PC-3 (cell line): ENCODE measurements at regions not wholly inside any gene's neighbourhood (a gene's known extent, or its start where the extent isn't known, plus 50 kb on each side); places are given as distances from the start of the nearest gene placed in this dataset.

ENCODE experiments used
- ATAC-seq: fragments of 200-7000 bp; cut with Tn5 transposase; 2 replicates; pipeline ENCODE4 v1.9.1; 2020; ENCODE audit warnings: mild to moderate bottlenecking, moderate library complexity
- BruUV-seq: library from RNA; stranded (reverse); fragments of 400-500 nt; replicated peaks from 2 replicates; lab custom pipeline; 2021; lab: Mats Ljungman, UMichigan
- CTCF ChIA-PET: fragments of 300-600 bp; sonication (Branson Sonifier 250); formaldehyde crosslinking; loops from one replicate; lab custom pipeline; 2022; ENCODE audit warnings: antibody characterized with exemption; lab: Charles Lee
- POLR2A ChIA-PET: fragments of 300-600 bp; sonication (Branson Sonifier 250); formaldehyde crosslinking; loops from one replicate; lab custom pipeline; 2022; ENCODE audit warnings: antibody characterized with exemption; ENCODE audit not compliant: unreplicated experiment; lab: Charles Lee
- DNase-seq: peaks from one replicate; pipeline ENCODE4 v3.0.0-alpha.2; 2015
- H2AFZ ChIP-seq: fragments of 300-600 bp; sonication (generic); 2 replicates; pipeline ENCODE4 v1.6.0; 2016; ENCODE audit warnings: antibody characterized with exemption, low read length
- H3F3A ChIP-seq: fragments of 300-600 bp; sonication (generic); one replicate; pipeline ENCODE4 v1.6.0; 2017; ENCODE audit warnings: antibody characterized with exemption, low read length, control low read depth, mild to moderate bottlenecking; ENCODE audit not compliant: unreplicated experiment
- H3K27ac ChIP-seq: fragments of 300-600 bp; sonication (generic); 2 replicates; pipeline ENCODE4 v1.5.1; 2016; ENCODE audit warnings: mild to moderate bottlenecking, low read length
- H3K27me3 ChIP-seq: fragments of 300-600 bp; sonication (generic); 2 replicates; pipeline ENCODE4 v1.6.1; 2016; ENCODE audit warnings: low read length, mixed read lengths
- H3K36me3 ChIP-seq: fragments of 300-600 bp; sonication (generic); 2 replicates; pipeline ENCODE4 v1.6.1; 2016; ENCODE audit warnings: low read depth, mixed run types, low read length, mixed read lengths
- H3K4me1 ChIP-seq: fragments of 300-600 bp; sonication (generic); 2 replicates; pipeline ENCODE4 v1.5.1; 2016; ENCODE audit warnings: low read length; ENCODE audit not compliant: insufficient read depth
- H3K4me2 ChIP-seq: fragments of 300-600 bp; sonication (generic); 2 replicates; pipeline ENCODE4 v1.6.0; 2016; ENCODE audit warnings: low read length
- H3K4me3 ChIP-seq: fragments of 300-600 bp; sonication (generic); 2 replicates; pipeline ENCODE4 v1.5.1; 2016; ENCODE audit warnings: mild to moderate bottlenecking, low read length, mixed read lengths
- H3K79me2 ChIP-seq: fragments of 300-600 bp; sonication (generic); 2 replicates; pipeline ENCODE4 v1.6.1; 2017; ENCODE audit warnings: low read length, mixed read lengths
- H3K9ac ChIP-seq: fragments of 300-600 bp; sonication (generic); 2 replicates; pipeline ENCODE4 v1.6.0; 2016; ENCODE audit warnings: mild to moderate bottlenecking, low read length
- H3K9me2 ChIP-seq: fragments of 300-600 bp; sonication (generic); replicated peaks from 2 replicates; pipeline ENCODE4 v1.6.1; 2016; ENCODE audit warnings: mixed run types, low read length, mixed read lengths
- H3K9me3 ChIP-seq: fragments of 300-600 bp; sonication (generic); 2 replicates; pipeline ENCODE4 v1.6.1; 2016; ENCODE audit warnings: low read length, mixed read lengths
- H4K20me1 ChIP-seq: fragments of 300-600 bp; sonication (generic); 2 replicates; pipeline ENCODE4 v1.6.1; 2016; ENCODE audit warnings: low read length, mixed read lengths
- EZH2 ChIP-seq: fragments of 300-600 bp; sonication (generic); IDR thresholded peaks from one replicate; pipeline ENCODE4 v1.6.1; 2017; ENCODE audit warnings: antibody characterized with exemption, mild to moderate bottlenecking, low read length; ENCODE audit not compliant: unreplicated experiment
- EZH2phosphoT487 ChIP-seq: fragments of 300-600 bp; sonication (generic); IDR thresholded peaks from 2 replicates; pipeline ENCODE4 v1.6.1; 2018; ENCODE audit warnings: mild to moderate bottlenecking, antibody characterized with exemption, low read length, borderline replicate concordance
- intact Hi-C: fragments of 100-400 bp; cut with micrococcal nuclease; formaldehyde crosslinking; loops from 2 replicates; pipeline ENCODE4 v1.9.0; 2023
- TF ChIP-seq, protein P1 (sequence below): fragments of 300-600 bp; sonication (generic); conservative IDR thresholded peaks from 2 replicates; pipeline ENCODE4 v1.5.1; 2017; ENCODE audit warnings: antibody characterized with exemption, low read depth, mild to moderate bottlenecking, low read length

DNA sequence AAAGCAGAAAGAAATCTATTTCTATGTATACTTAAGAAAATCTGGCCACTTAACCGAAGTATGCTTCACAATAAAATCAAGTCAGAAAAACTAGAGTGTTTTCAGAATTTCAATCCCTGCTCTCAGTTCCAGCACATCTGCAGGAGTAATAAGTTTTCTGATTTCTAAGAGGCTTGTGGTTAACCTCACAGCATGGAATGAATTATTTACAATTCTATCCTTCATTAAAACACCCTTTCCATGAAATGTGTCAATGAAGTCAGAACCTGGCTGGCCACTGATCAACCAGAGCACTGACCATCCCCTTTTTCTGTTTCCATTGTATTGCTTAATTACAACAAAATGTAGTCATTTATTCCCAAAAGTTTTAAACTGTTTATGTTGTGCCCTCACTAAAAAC, 781.4 kb upstream of the INTU start:
- no peak for DNase-seq
- H3K9me2 ChIP-seq: no peaks in the 10 kb centered on the region
- no peak overlapping the region for H3K4me2 ChIP-seq
- H4K20me1 ChIP-seq: no peaks in the 10 kb centered on the region
- TF ChIP-seq EZH2 (no peak), EZH2phosphoT487 (no peak)
- TF ChIP-seq, protein P1, sequence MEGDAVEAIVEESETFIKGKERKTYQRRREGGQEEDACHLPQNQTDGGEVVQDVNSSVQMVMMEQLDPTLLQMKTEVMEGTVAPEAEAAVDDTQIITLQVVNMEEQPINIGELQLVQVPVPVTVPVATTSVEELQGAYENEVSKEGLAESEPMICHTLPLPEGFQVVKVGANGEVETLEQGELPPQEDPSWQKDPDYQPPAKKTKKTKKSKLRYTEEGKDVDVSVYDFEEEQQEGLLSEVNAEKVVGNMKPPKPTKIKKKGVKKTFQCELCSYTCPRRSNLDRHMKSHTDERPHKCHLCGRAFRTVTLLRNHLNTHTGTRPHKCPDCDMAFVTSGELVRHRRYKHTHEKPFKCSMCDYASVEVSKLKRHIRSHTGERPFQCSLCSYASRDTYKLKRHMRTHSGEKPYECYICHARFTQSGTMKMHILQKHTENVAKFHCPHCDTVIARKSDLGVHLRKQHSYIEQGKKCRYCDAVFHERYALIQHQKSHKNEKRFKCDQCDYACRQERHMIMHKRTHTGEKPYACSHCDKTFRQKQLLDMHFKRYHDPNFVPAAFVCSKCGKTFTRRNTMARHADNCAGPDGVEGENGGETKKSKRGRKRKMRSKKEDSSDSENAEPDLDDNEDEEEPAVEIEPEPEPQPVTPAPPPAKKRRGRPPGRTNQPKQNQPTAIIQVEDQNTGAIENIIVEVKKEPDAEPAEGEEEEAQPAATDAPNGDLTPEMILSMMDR: no peak
- H3K9me3 ChIP-seq: no peaks in the 10 kb centered on the region
- H3K4me3 ChIP-seq: no peak overlapping the region
- no TSS peak for BruUV-seq
- POLR2A ChIA-PET: no interaction called here
- no peak for ATAC-seq
- no peaks in the 10 kb centered on the region for H3F3A ChIP-seq
- CTCF ChIA-PET: no interaction called here
- intact Hi-C loops: no loop called here
- no peak overlapping the region for H3K9ac ChIP-seq
- peaks cover 10% of the 10 kb centered on the region for H3K4me1 ChIP-seq
- H3K36me3 ChIP-seq: no peaks in the 10 kb centered on the region
- no peak overlapping the region for H3K27ac ChIP-seq
- no peaks in the 10 kb centered on the region for H3K27me3 ChIP-seq
- no peak overlapping the region for H2AFZ ChIP-seq
- H3K79me2 ChIP-seq: no peaks in the 10 kb centered on the region

DNA sequence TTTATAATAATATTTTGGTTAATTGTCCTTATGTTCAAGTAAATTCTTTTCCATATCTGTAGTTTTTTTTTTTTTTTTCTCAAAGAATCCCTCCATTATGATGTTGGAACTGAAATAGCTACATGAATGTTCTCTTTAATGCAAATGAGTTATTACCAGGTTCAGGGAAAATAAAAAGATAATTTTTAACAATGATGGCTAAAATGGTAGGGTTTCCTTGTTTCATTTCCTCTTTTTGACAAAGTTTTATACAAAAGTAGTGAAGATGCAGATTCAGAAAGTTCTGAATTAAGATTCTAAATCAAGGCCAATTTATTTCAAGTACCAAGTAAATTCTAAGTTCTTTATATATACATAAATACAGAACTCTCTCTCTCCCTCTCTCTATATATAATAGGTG, 779.0 kb upstream of the INTU start:
- ATAC-seq: no peak
- no peaks in the 10 kb centered on the region for H4K20me1 ChIP-seq
- H3K79me2 ChIP-seq: no peaks in the 10 kb centered on the region
- no peak for TF ChIP-seq EZH2phosphoT487
- TF ChIP-seq, protein P1: no peak
- no peak for TF ChIP-seq EZH2
- no peak overlapping the region for H3K27ac ChIP-seq
- no peaks in the 10 kb centered on the region for H3K36me3 ChIP-seq
- ChIA-PET POLR2A (no interaction called here), CTCF (no interaction called here)
- no peak for DNase-seq
- no peaks in the 10 kb centered on the region for H3K27me3 ChIP-seq
- no peak overlapping the region for H3K4me3 ChIP-seq
- no peaks in the 10 kb centered on the region for H3K9me2 ChIP-seq
- no peaks in the 10 kb centered on the region for H3K9me3 ChIP-seq
- H2AFZ ChIP-seq: no peak overlapping the region
- intact Hi-C loops: no loop called here
- H3F3A ChIP-seq: no peaks in the 10 kb centered on the region
- BruUV-seq: no TSS peak
- peaks cover 10% of the 10 kb centered on the region for H3K4me1 ChIP-seq
- no peak overlapping the region for H3K9ac ChIP-seq
- H3K4me2 ChIP-seq: no peak overlapping the region

DNA sequence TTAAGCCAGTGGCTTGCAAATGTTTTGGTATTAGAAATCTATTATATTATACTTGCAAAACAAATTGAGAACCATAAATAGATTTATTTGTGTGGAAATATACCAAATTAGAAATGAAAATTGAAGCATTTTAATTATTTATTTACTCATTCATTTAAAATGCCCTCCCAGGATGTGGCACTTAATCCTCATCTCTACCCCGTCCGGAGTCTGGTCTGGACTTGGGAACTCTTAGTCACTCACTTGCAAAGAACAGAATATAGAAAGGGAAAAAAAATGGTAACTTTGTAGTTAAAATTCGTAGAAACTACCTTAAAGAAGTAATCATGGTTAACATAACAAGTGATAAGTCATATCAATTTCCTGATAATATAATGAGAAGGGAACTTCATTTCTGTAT, 775.9 kb upstream of the INTU start:
- no peaks in the 10 kb centered on the region for H4K20me1 ChIP-seq
- intact Hi-C loops: no loop called here
- ChIA-PET POLR2A (no interaction called here), CTCF (no interaction called here)
- H2AFZ ChIP-seq: no peak overlapping the region
- H3K4me2 ChIP-seq: no peak overlapping the region
- no peak overlapping the region for H3K9ac ChIP-seq
- H3K9me3 ChIP-seq: no peaks in the 10 kb centered on the region
- H3K27me3 ChIP-seq: no peaks in the 10 kb centered on the region
- no peaks in the 10 kb centered on the region for H3K4me1 ChIP-seq
- no peaks in the 10 kb centered on the region for H3F3A ChIP-seq
- no peak overlapping the region for H3K27ac ChIP-seq
- H3K4me3 ChIP-seq: no peak overlapping the region
- H3K79me2 ChIP-seq: no peaks in the 10 kb centered on the region
- ATAC-seq: no peak
- no peak for TF ChIP-seq EZH2
- TF ChIP-seq, protein P1: no peak
- no peak for TF ChIP-seq EZH2phosphoT487
- no peaks in the 10 kb centered on the region for H3K36me3 ChIP-seq
- BruUV-seq: no TSS peak
- no peak for DNase-seq
- H3K9me2 ChIP-seq: no peaks in the 10 kb centered on the region
